ENCODE measurements at regions not wholly inside any gene's neighbourhood (a gene's known extent, or its start where the extent isn't known, plus 50 kb on each side); places are given as distances from the start of the nearest gene placed in this dataset.

DNA sequence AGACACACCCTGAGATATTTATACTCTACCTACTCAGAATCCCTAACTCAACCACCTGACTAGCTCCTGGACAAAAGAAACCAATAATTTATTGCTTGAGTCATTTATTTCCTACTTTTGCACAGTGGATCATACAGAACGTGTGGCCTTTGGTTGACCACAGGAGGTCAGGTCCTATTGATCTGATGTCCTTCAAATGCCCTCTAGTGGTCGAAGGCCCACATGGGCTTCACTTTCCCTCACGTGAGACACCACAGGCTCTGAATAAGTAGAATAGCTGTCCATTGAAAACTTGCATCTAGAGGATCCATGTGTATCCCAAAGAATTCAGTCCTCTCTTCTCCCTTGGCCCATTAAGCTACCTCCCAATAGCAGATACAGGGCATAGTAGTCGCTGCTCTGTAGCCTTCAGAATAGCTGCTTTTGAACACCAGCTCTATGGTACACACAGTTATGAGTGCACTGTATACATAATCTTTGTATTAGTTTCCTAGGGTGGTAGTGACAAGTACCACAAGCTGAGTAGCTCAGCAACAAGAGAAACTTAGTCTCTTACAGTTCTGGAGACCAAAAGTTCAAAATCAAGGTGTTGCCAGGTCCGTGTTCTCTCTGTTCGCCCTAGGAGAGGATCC lies 177.6 kb upstream of the SMARCA2 start:
- Histone ChIP-seq H3K9me3 (ENCODE audit: control insufficient read depth, low read length) (no peaks in the 10 kb centered on the region), H3K27ac (ENCODE audit: low read depth, low read length, severe bottlenecking) (no peak overlapping the region), H3K4me1 (ENCODE audit: control insufficient read depth, insufficient read depth, low read length, poor library complexity, severe bottlenecking) (no peaks in the 10 kb centered on the region), H3K36me3 (ENCODE audit: control insufficient read depth, insufficient read depth, low read length) (no peaks in the 10 kb centered on the region), H3K4me3 (ENCODE audit: extremely low read depth, insufficient read depth, low read length, poor library complexity, severe bottlenecking) (no peak overlapping the region)
- WGBS, 2 experiments (ENCODE audit: insufficient coverage in 2 of 2) = 48 to 49% methylated on average over 4 to 6 of the region's 6 CpGs

DNA sequence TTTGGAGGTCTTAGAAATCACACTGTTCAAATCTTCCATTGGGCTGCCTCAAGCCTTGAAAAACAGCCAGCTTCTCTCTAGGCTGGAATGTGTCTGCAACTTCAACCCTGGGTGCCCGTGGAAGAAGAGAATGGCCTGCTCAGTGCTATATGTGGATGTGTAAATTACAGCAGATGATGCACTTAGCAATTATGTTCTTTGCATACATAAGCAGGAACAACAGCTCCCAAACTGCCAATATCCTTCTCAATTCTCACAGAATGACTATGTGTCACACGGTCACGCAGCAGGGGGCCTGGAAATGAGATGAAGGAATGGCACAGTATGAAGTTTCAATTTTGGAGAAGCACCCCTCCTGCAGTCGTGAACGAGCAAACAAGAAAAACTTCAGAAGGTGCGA lies 175.2 kb upstream of the SMARCA2 start:
- Histone ChIP-seq H3K4me1 (ENCODE audit: control insufficient read depth, insufficient read depth, low read length, poor library complexity, severe bottlenecking) (no peaks in the 10 kb centered on the region), H3K27ac (ENCODE audit: low read depth, low read length, severe bottlenecking) (no peak overlapping the region), H3K4me3 (ENCODE audit: extremely low read depth, insufficient read depth, low read length, poor library complexity, severe bottlenecking) (no peak overlapping the region), H3K9me3 (ENCODE audit: control insufficient read depth, low read length) (no peaks in the 10 kb centered on the region), H3K36me3 (ENCODE audit: control insufficient read depth, insufficient read depth, low read length) (no peaks in the 10 kb centered on the region)
- 70 to 92% methylated on average over 3 of the region's 6 CpGs for WGBS, 2 experiments (ENCODE audit: insufficient coverage in 2 of 2)

GRCh38 chr9:1845425-1845824 lies 169.7 kb upstream of the SMARCA2 start:
- 60% methylated on average over 1 of the region's 2 CpGs for WGBS, 2 experiments (ENCODE audit: insufficient coverage in 2 of 2)
- H3K9me3 ChIP-seq (ENCODE audit: control insufficient read depth, low read length) = no peaks in the 10 kb centered on the region
- no peaks in the 10 kb centered on the region for H3K36me3 ChIP-seq (ENCODE audit: control insufficient read depth, insufficient read depth, low read length)
- H3K4me1 ChIP-seq (ENCODE audit: control insufficient read depth, insufficient read depth, low read length, poor library complexity, severe bottlenecking) = no peaks in the 10 kb centered on the region
- no peak overlapping the region for H3K4me3 ChIP-seq (ENCODE audit: extremely low read depth, insufficient read depth, low read length, poor library complexity, severe bottlenecking)
- H3K27ac ChIP-seq (ENCODE audit: low read depth, low read length, severe bottlenecking) = no peak overlapping the region

DNA sequence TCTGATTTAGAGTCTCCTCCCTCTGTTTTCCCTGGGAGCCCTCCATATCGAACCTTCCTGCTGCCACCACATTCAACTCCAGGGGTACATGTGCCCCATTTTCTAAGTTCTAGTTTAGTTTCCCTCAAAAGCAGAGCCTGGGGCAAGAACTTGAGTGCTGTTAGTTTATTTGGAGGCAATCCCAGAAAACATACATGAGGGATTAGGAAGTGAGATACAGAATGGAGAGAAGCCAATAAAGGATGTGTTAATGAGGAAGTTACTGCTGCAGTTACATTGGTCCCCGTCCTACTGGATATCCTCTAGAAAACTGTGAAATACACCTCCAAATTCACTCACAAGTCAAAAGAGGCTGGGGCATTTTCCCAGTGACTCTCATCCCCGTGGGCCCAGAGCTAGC lies 159.4 kb upstream of the SMARCA2 start:
- no peaks in the 10 kb centered on the region for H3K4me1 ChIP-seq (ENCODE audit: control insufficient read depth, insufficient read depth, low read length, poor library complexity, severe bottlenecking)

DNA sequence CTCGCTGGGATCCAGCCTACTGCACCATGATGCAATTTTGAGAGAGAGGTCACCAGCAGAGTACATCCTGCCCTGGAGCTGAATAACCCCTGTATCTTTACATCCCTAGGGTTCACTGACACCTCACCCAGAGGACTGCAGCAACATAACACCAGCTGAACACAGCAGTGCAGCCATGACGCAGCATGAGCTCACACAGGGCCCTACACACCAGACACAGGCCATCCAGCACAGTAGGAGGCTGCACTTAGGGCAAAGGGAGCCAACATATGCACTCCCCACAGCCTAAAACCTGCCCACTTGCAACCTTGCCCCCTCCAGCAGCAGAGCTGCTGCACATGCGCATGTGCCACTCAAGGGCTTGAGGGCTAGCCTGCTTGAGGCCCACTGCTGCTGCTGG lies 157.3 kb upstream of the SMARCA2 start:
- H3K9me3 ChIP-seq (ENCODE audit: control insufficient read depth, low read length) = no peaks in the 10 kb centered on the region
- no peaks in the 10 kb centered on the region for H3K36me3 ChIP-seq (ENCODE audit: control insufficient read depth, insufficient read depth, low read length)
- 65 to 94% methylated on average over 3 of the region's 3 CpGs for WGBS, 2 experiments (ENCODE audit: insufficient coverage in 2 of 2)
- no peak overlapping the region for H3K27ac ChIP-seq (ENCODE audit: low read depth, low read length, severe bottlenecking)
- H3K4me1 ChIP-seq (ENCODE audit: control insufficient read depth, insufficient read depth, low read length, poor library complexity, severe bottlenecking) = no peaks in the 10 kb centered on the region
- no peak overlapping the region for H3K4me3 ChIP-seq (ENCODE audit: extremely low read depth, insufficient read depth, low read length, poor library complexity, severe bottlenecking)

More for the DNA sequence above, 159.4 kb upstream of the SMARCA2 start:
- no peak overlapping the region for H3K4me3 ChIP-seq (ENCODE audit: extremely low read depth, insufficient read depth, low read length, poor library complexity, severe bottlenecking)
- no peak overlapping the region for H3K27ac ChIP-seq (ENCODE audit: low read depth, low read length, severe bottlenecking)
- no peaks in the 10 kb centered on the region for H3K36me3 ChIP-seq (ENCODE audit: control insufficient read depth, insufficient read depth, low read length)
- H3K9me3 ChIP-seq (ENCODE audit: control insufficient read depth, low read length) = no peaks in the 10 kb centered on the region
- WGBS, 2 experiments (ENCODE audit: insufficient coverage in 2 of 2) = 80% methylated on average over 1 of the region's 3 CpGs

- no peak overlapping the region for H3K27ac ChIP-seq (ENCODE audit: low read depth, low read length, severe bottlenecking)
- H3K4me3 ChIP-seq (ENCODE audit: extremely low read depth, insufficient read depth, low read length, poor library complexity, severe bottlenecking) = no peak overlapping the region
- no peaks in the 10 kb centered on the region for H3K9me3 ChIP-seq (ENCODE audit: control insufficient read depth, low read length)
- H3K4me1 ChIP-seq (ENCODE audit: control insufficient read depth, insufficient read depth, low read length, poor library complexity, severe bottlenecking) = no peaks in the 10 kb centered on the region
- 51% methylated on average over 6 of the region's 6 CpGs; no CpG with 5 or more reads in 1 of the 2 experiments for WGBS, 2 experiments (ENCODE audit: insufficient coverage in 2 of 2)
- H3K36me3 ChIP-seq (ENCODE audit: control insufficient read depth, insufficient read depth, low read length) = no peaks in the 10 kb centered on the region
These were observed 145.3 kb upstream of the SMARCA2 start for GRCh38 chr9:1869843-1870242.

DNA sequence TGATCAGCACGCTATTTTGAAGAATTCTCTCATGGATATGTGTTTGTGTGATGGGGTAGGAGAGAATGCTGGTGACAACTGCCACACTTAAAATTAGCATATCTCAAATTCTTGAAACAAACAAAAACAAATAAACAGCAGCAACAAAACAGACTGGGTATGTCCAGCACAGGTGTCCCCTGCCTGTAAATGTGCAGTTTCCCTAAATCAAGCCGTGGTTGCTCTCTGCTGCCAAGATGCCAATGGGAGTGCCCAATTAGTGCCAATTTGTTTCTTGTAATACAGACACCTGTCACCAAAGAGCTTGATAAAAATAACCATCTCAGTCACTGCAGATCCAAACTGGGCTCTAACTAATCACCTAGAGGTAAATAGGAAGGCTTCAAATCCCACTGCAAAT lies 144.2 kb upstream of the SMARCA2 start:
- no peaks in the 10 kb centered on the region for H3K36me3 ChIP-seq (ENCODE audit: control insufficient read depth, insufficient read depth, low read length)
- H3K27ac ChIP-seq (ENCODE audit: low read depth, low read length, severe bottlenecking) = no peak overlapping the region
- WGBS, 2 experiments (ENCODE audit: insufficient coverage in 2 of 2) = 78 to 82% methylated on average over 1 of the region's 2 CpGs
- H3K9me3 ChIP-seq (ENCODE audit: control insufficient read depth, low read length) = no peaks in the 10 kb centered on the region
- no peak overlapping the region for H3K4me3 ChIP-seq (ENCODE audit: extremely low read depth, insufficient read depth, low read length, poor library complexity, severe bottlenecking)
- H3K4me1 ChIP-seq (ENCODE audit: control insufficient read depth, insufficient read depth, low read length, poor library complexity, severe bottlenecking) = no peaks in the 10 kb centered on the region

- H3K9me3 ChIP-seq (ENCODE audit: control insufficient read depth, low read length) = no peaks in the 10 kb centered on the region
- WGBS, 2 experiments (ENCODE audit: insufficient coverage in 2 of 2) = 45 to 46% methylated on average over 4 of the region's 8 CpGs
- H3K4me3 ChIP-seq (ENCODE audit: extremely low read depth, insufficient read depth, low read length, poor library complexity, severe bottlenecking) = no peak overlapping the region
These were observed 143.3 kb upstream of the SMARCA2 start for GRCh38 chr9:1871626-1872419.

GRCh38 chr9:1875251-1875851 lies 139.8 kb upstream of the SMARCA2 start:
- no peak overlapping the region for H3K27ac ChIP-seq (ENCODE audit: low read depth, low read length, severe bottlenecking)
- 94% methylated on average over 7 to 8 of the region's 8 CpGs for whole genome bisulfite sequencing, 2 experiments (ENCODE audit: insufficient coverage in 2 of 2)
- no peaks in the 10 kb centered on the region for H3K9me3 ChIP-seq (ENCODE audit: control insufficient read depth, low read length)
- no peak overlapping the region for H3K4me3 ChIP-seq (ENCODE audit: extremely low read depth, insufficient read depth, low read length, poor library complexity, severe bottlenecking)
- no peaks in the 10 kb centered on the region for H3K36me3 ChIP-seq (ENCODE audit: control insufficient read depth, insufficient read depth, low read length)
- no peaks in the 10 kb centered on the region for H3K4me1 ChIP-seq (ENCODE audit: control insufficient read depth, insufficient read depth, low read length, poor library complexity, severe bottlenecking)

More at GRCh38 chr9:1871626-1872419, 143.3 kb upstream of the SMARCA2 start:
- Histone ChIP-seq H3K4me1 (ENCODE audit: control insufficient read depth, insufficient read depth, low read length, poor library complexity, severe bottlenecking) (no peaks in the 10 kb centered on the region), H3K36me3 (ENCODE audit: control insufficient read depth, insufficient read depth, low read length) (no peaks in the 10 kb centered on the region), H3K27ac (ENCODE audit: low read depth, low read length, severe bottlenecking) (no peak overlapping the region)

DNA sequence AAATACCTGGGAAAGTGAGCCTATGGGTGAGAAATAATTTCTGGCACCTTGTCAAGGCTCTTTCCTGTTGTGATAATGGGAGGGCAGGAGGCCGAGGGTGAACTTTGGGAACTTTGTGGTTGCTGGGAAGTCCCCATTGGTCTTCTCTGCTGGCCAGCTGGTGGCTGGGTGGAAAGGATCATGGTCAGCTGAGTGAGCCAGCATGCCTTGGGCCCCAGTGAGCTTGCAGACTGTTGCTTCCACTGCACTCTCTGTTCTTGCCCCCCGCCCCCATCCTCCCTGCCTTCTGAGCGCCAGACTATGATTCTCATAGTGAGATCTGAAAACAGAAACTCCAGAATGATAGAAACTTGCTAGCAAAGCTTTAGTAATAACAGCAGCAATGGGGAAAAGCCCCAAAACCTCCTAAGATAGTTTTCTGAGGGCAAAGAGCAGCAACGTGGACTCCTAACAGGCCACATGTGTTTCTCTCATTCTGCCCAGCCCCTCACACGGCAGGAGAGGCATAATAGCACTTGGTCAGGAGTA lies 139.2 kb upstream of the SMARCA2 start:
- Histone ChIP-seq H3K36me3 (ENCODE audit: control insufficient read depth, insufficient read depth, low read length) (no peaks in the 10 kb centered on the region), H3K4me3 (ENCODE audit: extremely low read depth, insufficient read depth, low read length, poor library complexity, severe bottlenecking) (no peak overlapping the region), H3K9me3 (ENCODE audit: control insufficient read depth, low read length) (no peaks in the 10 kb centered on the region), H3K27ac (ENCODE audit: low read depth, low read length, severe bottlenecking) (no peak overlapping the region), H3K4me1 (ENCODE audit: control insufficient read depth, insufficient read depth, low read length, poor library complexity, severe bottlenecking) (no peaks in the 10 kb centered on the region)
- WGBS, 2 experiments (ENCODE audit: insufficient coverage in 2 of 2) = 94% methylated on average over 2 of the region's 5 CpGs; no CpG with 5 or more reads in 1 of the 2 experiments

Data from mesodermal cell (in vitro differentiated cells).